Cardiac muscle cell (in vitro differentiated cells and primary cell): ENCODE measurements at regions not wholly inside any gene's neighbourhood (a gene's known extent, or its start where the extent isn't known, plus 50 kb on each side); places are given as distances from the start of the nearest gene placed in this dataset.
A peak's percentile ranks its signal among the peaks of the same experiment; 100 is the strongest.

ENCODE experiments used
- DNase-seq, 2 donors: peaks; one replicate each; pipeline versions ENCODE4 v3.0.0 to v3.0.0-alpha.2; 2010 to 2017; ENCODE audit warnings: low read depth in 1 of 2, low spot score in 1 of 2
- H3K27ac ChIP-seq: fragments of 200-600 bp; sonication (generic); 2 replicates; pipeline ENCODE4 v1.5.1; 2016
- H3K27me3 ChIP-seq: fragments of 200-600 bp; sonication (generic); 2 replicates; pipeline ENCODE4 v1.6.0; 2016; ENCODE audit warnings: control low read depth
- H3K36me3 ChIP-seq: fragments of 200-600 bp; sonication (generic); 2 replicates; pipeline ENCODE4 v1.5.1; 2016; ENCODE audit warnings: control low read depth
- H3K4me1 ChIP-seq: fragments of 200-600 bp; sonication (generic); 2 replicates; pipeline ENCODE4 v1.8.1; 2017; ENCODE audit warnings: low read depth, mild to moderate bottlenecking, mixed run types
- H3K4me3 ChIP-seq: fragments of 200-600 bp; sonication (generic); 2 replicates; pipeline ENCODE4 v1.5.1; 2016; ENCODE audit warnings: mild to moderate bottlenecking
- H3K9me3 ChIP-seq: fragments of 200-600 bp; sonication (generic); 2 replicates; pipeline ENCODE4 v1.5.1; 2017; ENCODE audit warnings: low read depth, mild to moderate bottlenecking, control low read depth
- CTCF ChIP-seq: IDR thresholded peaks from 2 replicates; pipeline ENCODE4 v1.5.1; 2012; ENCODE audit warnings: low read depth, mild to moderate bottlenecking, low read length

- TF ChIP-seq CTCF, result no peak
- H3K4me1 ChIP-seq, result peaks cover 11% of the 10 kb centered on the region
- DNase-seq, result peak in 1 of 2 donors; percentile 30
- H3K27me3 ChIP-seq, result no peaks in the 10 kb centered on the region
- H3K9me3 ChIP-seq, result no peaks in the 10 kb centered on the region
- H3K27ac ChIP-seq, result peak overlapping the region; percentile 4
- no peak overlapping the region for H3K4me3 ChIP-seq
- no peaks in the 10 kb centered on the region for H3K36me3 ChIP-seq
These were observed 55.8 kb downstream of the RGS12 start for GRCh38 chr4:3348621-3349020.

- Histone ChIP-seq H3K27ac (no peak overlapping the region), H3K4me3 (no peak overlapping the region), H3K36me3 (no peaks in the 10 kb centered on the region), H3K4me1 (peaks cover 11% of the 10 kb centered on the region), H3K9me3 (no peaks in the 10 kb centered on the region), H3K27me3 (no peaks in the 10 kb centered on the region)
- TF ChIP-seq CTCF, result no peak
- DNase-seq, result no peak
These were observed 56.3 kb downstream of the RGS12 start for GRCh38 chr4:3349116-3349515.

- no peak overlapping the region for H3K27ac ChIP-seq
- no peaks in the 10 kb centered on the region for H3K9me3 ChIP-seq
- H3K27me3 ChIP-seq, result no peaks in the 10 kb centered on the region
- H3K36me3 ChIP-seq, result no peaks in the 10 kb centered on the region
- no peak overlapping the region for H3K4me3 ChIP-seq
- TF ChIP-seq CTCF, result no peak
- peaks cover 11% of the 10 kb centered on the region for H3K4me1 ChIP-seq
- DNase-seq, result no peak
These were observed 59.2 kb downstream of the RGS12 start for GRCh38 chr4:3351997-3352396.

GRCh38 chr4:3352505-3352904 lies 59.7 kb downstream of the RGS12 start:
- Histone ChIP-seq H3K9me3 (no peaks in the 10 kb centered on the region), H3K4me3 (no peak overlapping the region), H3K4me1 (peaks cover 11% of the 10 kb centered on the region), H3K27ac (no peak overlapping the region), H3K27me3 (no peaks in the 10 kb centered on the region), H3K36me3 (no peaks in the 10 kb centered on the region)
- TF ChIP-seq CTCF, result no peak
- DNase-seq, result no peak

GRCh38 chr4:3352941-3353594 lies 60.2 kb downstream of the RGS12 start:
- Histone ChIP-seq H3K4me1 (peaks cover 8% of the 10 kb centered on the region), H3K36me3 (no peaks in the 10 kb centered on the region), H3K27ac (no peak overlapping the region), H3K27me3 (no peaks in the 10 kb centered on the region), H3K4me3 (no peak overlapping the region), H3K9me3 (no peaks in the 10 kb centered on the region)
- no peak for DNase-seq
- TF ChIP-seq CTCF, result no peak
